Tibial nerve (tissue), 4 donors: ENCODE measurements at regions not wholly inside any gene's neighbourhood (a gene's known extent, or its start where the extent isn't known, plus 50 kb on each side); places are given as distances from the start of the nearest gene placed in this dataset.

Experiments used
- DNase-seq, 2 donors: peaks; one replicate each; pipeline ENCODE4 v3.0.0-alpha.2; 2019; ENCODE audit warnings: low spot score in 2 of 2
- H3K27ac ChIP-seq, 4 donors: fragments of 200-600 bp; sonication (generic) in 3 of 4; one replicate each; pipeline ENCODE4 v1.5.1; 2017 to 2019; ENCODE audit warnings: mild to moderate bottlenecking in 1 of 4
- H3K27me3 ChIP-seq, 2 donors: fragments of 200-600 bp; sonication (generic) in 1 of 2; one replicate each; pipeline versions ENCODE4 v1.5.1 to v1.6.0; 2017 to 2019
- H3K36me3 ChIP-seq, 3 donors: fragments of 200-600 bp; sonication (generic); one replicate each; pipeline ENCODE4 v1.5.1; 2018 to 2019
- H3K4me1 ChIP-seq, 4 donors: fragments of 200-600 bp; sonication (generic) in 3 of 4; one replicate each; pipeline ENCODE4 v1.5.1; 2017 to 2019
- H3K4me3 ChIP-seq, 4 donors: fragments of 200-600 bp; sonication (generic) in 3 of 4; one replicate each; pipeline ENCODE4 v1.5.1; 2017 to 2019; ENCODE audit warnings: mild to moderate bottlenecking in 1 of 4, moderate library complexity in 1 of 4
- H3K9me3 ChIP-seq, 4 donors: fragments of 200-600 bp; sonication (generic) in 3 of 4; one replicate each; pipeline ENCODE4 v1.5.1; 2017 to 2019
- CTCF ChIP-seq, 5 experiments: fragments of 200-600 bp in 3 of 5; fragments of 450-650 bp in 2 of 5; sonication (generic) in 3 of 5; IDR thresholded peaks; one replicate each; pipeline ENCODE4 v1.5.1; 2016 to 2019; ENCODE audit warnings: antibody characterized with exemption in 5 of 5, mild to moderate bottlenecking in 3 of 5, moderate library complexity in 2 of 5
- EP300 ChIP-seq, 2 donors: sonication (generic); formaldehyde crosslinking; IDR thresholded peaks; one replicate each; pipeline ENCODE4 v1.6.1; 2017; ENCODE audit warnings: antibody characterized with exemption in 2 of 2, mild to moderate bottlenecking in 1 of 2
- POLR2A ChIP-seq, 2 donors: fragments of 450-650 bp; IDR thresholded peaks; one replicate each; pipeline ENCODE4 v1.6.1; 2017; ENCODE audit warnings: antibody characterized with exemption in 2 of 2, mild to moderate bottlenecking in 2 of 2, moderate library complexity in 2 of 2
- WGBS, 2 donors: methylation state at CpG; one replicate each; pipeline ENCODE4 v1.1.5; 2018; 5-methylcytosine and 5-hydroxymethylcytosine counted together

GRCh38 chr16:35664091-35664693, 2204.8 kb downstream of the TP53TG3F start:
- Histone ChIP-seq H3K36me3 (no peaks in the 10 kb centered on the region), H3K27me3 (no peaks in the 10 kb centered on the region), H3K27ac (no peak overlapping the region), H3K4me1 (no peaks in the 10 kb centered on the region), H3K4me3 (no peak overlapping the region), H3K9me3 (peaks cover 0 to 10% (median 0%) of the 10 kb centered on the region in 4 donors)
- 80 to 82% methylated on average over 2 to 3 of the region's 3 CpGs for WGBS, 2 donors
- DNase-seq = no peak
- TF ChIP-seq CTCF (IDR thresholded peaks at IDR 0.05) (no peak), EP300 (IDR thresholded peaks at IDR 0.05) (no peak), POLR2A (IDR thresholded peaks at IDR 0.05) (no peak)

GRCh38 chr16:35685085-35685484, 2225.7 kb downstream of the TP53TG3F start:
- H3K9me3 ChIP-seq = peaks cover 0 to 62% (median 0%) of the 10 kb centered on the region in 4 donors
- H3K36me3 ChIP-seq = no peaks in the 10 kb centered on the region
- no peaks in the 10 kb centered on the region for H3K27me3 ChIP-seq
- H3K4me3 ChIP-seq = no peak overlapping the region
- H3K27ac ChIP-seq = no peak overlapping the region
- TF ChIP-seq CTCF (IDR thresholded peaks at IDR 0.05) (no peak), EP300 (IDR thresholded peaks at IDR 0.05) (no peak), POLR2A (IDR thresholded peaks at IDR 0.05) (no peak)
- H3K4me1 ChIP-seq = no peaks in the 10 kb centered on the region
- no peak for DNase-seq
- 69% methylated on average over 4 of the region's 4 CpGs for WGBS, 2 donors

- Histone ChIP-seq H3K36me3 (no peaks in the 10 kb centered on the region), H3K27ac (no peak overlapping the region), H3K4me3 (no peak overlapping the region), H3K27me3 (no peaks in the 10 kb centered on the region), H3K9me3 (peaks cover 0 to 78% (median 0%) of the 10 kb centered on the region in 4 donors), H3K4me1 (no peaks in the 10 kb centered on the region)
- no peak for DNase-seq
- 89 to 94% methylated on average over 3 of the region's 3 CpGs for WGBS, 2 donors
- no peak for TF ChIP-seq POLR2A (IDR thresholded peaks at IDR 0.05)
- TF ChIP-seq EP300 (IDR thresholded peaks at IDR 0.05) = no peak
- TF ChIP-seq CTCF (IDR thresholded peaks at IDR 0.05) = no peak
Observed at GRCh38 chr16:35686595-35686994, 2227.2 kb downstream of the TP53TG3F start.

GRCh38 chr16:35687071-35687470, 2227.7 kb downstream of the TP53TG3F start:
- no peaks in the 10 kb centered on the region for H3K4me1 ChIP-seq
- 66 to 69% methylated on average over 7 of the region's 7 CpGs for WGBS, 2 donors
- H3K9me3 ChIP-seq = peaks cover 0 to 82% (median 0%) of the 10 kb centered on the region in 4 donors
- DNase-seq = no peak
- no peaks in the 10 kb centered on the region for H3K27me3 ChIP-seq
- TF ChIP-seq POLR2A (IDR thresholded peaks at IDR 0.05) (no peak), CTCF (IDR thresholded peaks at IDR 0.05) (no peak), EP300 (IDR thresholded peaks at IDR 0.05) (no peak)
- H3K27ac ChIP-seq = no peak overlapping the region
- no peak overlapping the region for H3K4me3 ChIP-seq
- H3K36me3 ChIP-seq = no peaks in the 10 kb centered on the region

- Histone ChIP-seq H3K36me3 (no peaks in the 10 kb centered on the region), H3K9me3 (peaks cover 0 to 89% (median 0%) of the 10 kb centered on the region in 4 donors), H3K4me1 (no peaks in the 10 kb centered on the region), H3K27ac (no peak overlapping the region), H3K27me3 (no peaks in the 10 kb centered on the region), H3K4me3 (no peak overlapping the region)
- DNase-seq = no peak
- no peak for TF ChIP-seq CTCF (IDR thresholded peaks at IDR 0.05)
- TF ChIP-seq POLR2A (IDR thresholded peaks at IDR 0.05) = no peak
- no peak for TF ChIP-seq EP300 (IDR thresholded peaks at IDR 0.05)
- WGBS, 2 donors = 38 to 43% methylated on average over 5 of the region's 5 CpGs
Observed at GRCh38 chr16:35687781-35688180, 2228.4 kb downstream of the TP53TG3F start.
